HG03108 (cell line): ENCODE measurements at regions not wholly inside any gene's neighbourhood (a gene's known extent, or its start where the extent isn't known, plus 50 kb on each side); places are given as distances from the start of the nearest gene placed in this dataset.
"Not testable (repeated sequence)": the region's sequence is repeated elsewhere in the genome, so short reads cannot be mapped to it uniquely, and the experiment has no call there.

Experiments used
- ATAC-seq: cut with Tn5 transposase; IDR thresholded peaks from one replicate; pipeline ENCODE4 v1.9.1; 2021; ENCODE audit warnings: moderate library complexity; ENCODE audit not compliant: unreplicated experiment

- no peak for ATAC-seq
These were observed 655.2 kb downstream of the FAM133A start for GRCh38 chrX:94329182-94329581.

GRCh38 chrX:94341730-94342129, 667.7 kb downstream of the FAM133A start:
- not testable (repeated sequence) for ATAC-seq

- no peak for ATAC-seq
These were observed 687.2 kb downstream of the FAM133A start for GRCh38 chrX:94361241-94361640.

- ATAC-seq = no peak
These were observed 691.7 kb downstream of the FAM133A start for GRCh38 chrX:94365736-94366135.

- ATAC-seq = no peak
These were observed 692.6 kb downstream of the FAM133A start for GRCh38 chrX:94366616-94367015.

- ATAC-seq = no peak
These were observed 715.0 kb downstream of the FAM133A start for GRCh38 chrX:94389044-94389443.

- ATAC-seq = peak; percentile 64
These were observed 726.5 kb downstream of the FAM133A start for GRCh38 chrX:94400488-94400887.

- ATAC-seq = no peak
These were observed 727.4 kb downstream of the FAM133A start for GRCh38 chrX:94401426-94401825.

- ATAC-seq = no peak
These were observed 740.7 kb downstream of the FAM133A start for GRCh38 chrX:94414746-94415145.

- ATAC-seq = no peak
These were observed 744.1 kb downstream of the FAM133A start for GRCh38 chrX:94418065-94418464.

GRCh38 chrX:94424456-94424855, 750.5 kb downstream of the FAM133A start:
- no peak for ATAC-seq

- no peak for ATAC-seq
These were observed 756.1 kb downstream of the FAM133A start for GRCh38 chrX:94430091-94430490.

GRCh38 chrX:94435799-94436198, 761.8 kb downstream of the FAM133A start:
- no peak for ATAC-seq

GRCh38 chrX:94454159-94454558, 780.2 kb downstream of the FAM133A start:
- no peak for ATAC-seq

- no peak for ATAC-seq
These were observed 780.6 kb downstream of the FAM133A start for GRCh38 chrX:94454606-94455005.

- ATAC-seq = no peak
These were observed 781.8 kb downstream of the FAM133A start for GRCh38 chrX:94455782-94456181.

GRCh38 chrX:94492541-94492940, 818.5 kb downstream of the FAM133A start:
- no peak for ATAC-seq

GRCh38 chrX:94493405-94493804, 819.4 kb downstream of the FAM133A start:
- no peak for ATAC-seq

- no peak for ATAC-seq
These were observed 837.6 kb downstream of the FAM133A start for GRCh38 chrX:94511564-94511963.

- ATAC-seq = no peak
These were observed 841.0 kb downstream of the FAM133A start for GRCh38 chrX:94515009-94515408.

GRCh38 chrX:94524867-94525266, 850.9 kb downstream of the FAM133A start:
- no peak for ATAC-seq

GRCh38 chrX:94545722-94546121, 871.7 kb downstream of the FAM133A start:
- ATAC-seq = no peak

- no peak for ATAC-seq
These were observed 877.8 kb downstream of the FAM133A start for GRCh38 chrX:94551831-94552230.

- ATAC-seq = no peak
These were observed 886.9 kb downstream of the FAM133A start for GRCh38 chrX:94560930-94561329.
